ENCODE measurements at regions not wholly inside any gene's neighbourhood (a gene's known extent, or its start where the extent isn't known, plus 50 kb on each side); places are given as distances from the start of the nearest gene placed in this dataset.
A peak's percentile ranks its signal among the peaks of the same experiment; 100 is the strongest.
"Not testable (repeated sequence)": the region's sequence is repeated elsewhere in the genome, so short reads cannot be mapped to it uniquely, and the experiment has no call there.

GRCh38 chr7:41466760-41467384 lies 236.0 kb downstream of the INHBA start:
- DNase-seq (ENCODE audit: low spot score), result no peak

GRCh38 chr7:41465571-41465970 lies 237.3 kb downstream of the INHBA start:
- DNase-seq (ENCODE audit: low spot score), result no peak

- no peak for DNase-seq (ENCODE audit: low spot score)
Measured at GRCh38 chr7:41463770-41464470, 239.0 kb downstream of the INHBA start.

GRCh38 chr7:41459623-41460261 lies 243.1 kb downstream of the INHBA start:
- DNase-seq (ENCODE audit: low spot score), result no peak

DNA sequence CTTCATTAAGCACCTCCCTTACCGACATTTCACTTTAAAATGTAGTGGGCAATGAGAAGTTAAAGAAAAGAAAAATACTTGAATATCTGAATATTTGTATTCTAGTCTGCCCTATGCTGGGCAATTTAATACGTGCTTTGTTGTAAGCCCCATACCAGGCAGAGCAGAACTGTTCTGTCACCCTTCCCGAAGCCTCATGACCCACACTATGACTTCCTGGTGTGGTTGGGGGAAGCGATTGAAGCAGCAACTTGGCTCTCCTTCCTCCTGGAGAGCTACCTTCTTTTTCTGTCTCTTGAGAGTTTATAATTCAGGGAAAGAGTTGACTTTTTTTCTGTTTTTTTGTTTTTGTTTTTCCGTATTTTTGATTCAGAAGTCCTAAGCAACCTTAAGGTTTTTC lies 243.7 kb downstream of the INHBA start:
- no peak for DNase-seq (ENCODE audit: low spot score)

GRCh38 chr7:41457832-41458437 lies 245.0 kb downstream of the INHBA start:
- no peak for DNase-seq (ENCODE audit: low spot score)

GRCh38 chr7:41451826-41452225 lies 251.1 kb downstream of the INHBA start:
- DNase-seq (ENCODE audit: low spot score), result no peak

- no peak for DNase-seq (ENCODE audit: low spot score)
Measured at GRCh38 chr7:41449694-41450093, 253.2 kb downstream of the INHBA start.

DNA sequence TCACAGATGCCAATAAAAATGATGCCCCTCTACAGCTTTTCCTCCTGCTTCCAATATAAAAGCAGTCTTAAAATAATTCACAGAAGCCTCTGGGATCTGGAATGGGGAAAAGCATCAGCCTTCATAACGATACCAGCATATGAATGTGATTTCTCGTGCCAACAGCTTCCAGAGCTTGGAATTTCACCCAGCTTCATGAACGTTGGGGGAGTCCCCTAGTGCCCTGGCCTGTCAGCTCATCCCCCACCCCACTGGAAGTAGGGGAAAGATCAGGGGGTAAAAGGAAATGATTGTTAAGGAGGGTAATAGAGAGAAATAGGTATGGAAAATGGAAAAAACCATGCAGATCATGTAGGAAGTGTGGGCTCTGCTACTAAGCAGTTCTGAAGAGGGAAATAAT lies 253.6 kb downstream of the INHBA start:
- DNase-seq (ENCODE audit: low spot score), result no peak

- no peak for DNase-seq (ENCODE audit: low spot score)
Measured at GRCh38 chr7:41448104-41448503, 254.8 kb downstream of the INHBA start.

- no peak for DNase-seq (ENCODE audit: low spot score)
Measured at GRCh38 chr7:41447450-41448042, 255.3 kb downstream of the INHBA start.

- no peak for DNase-seq (ENCODE audit: low spot score)
Measured at GRCh38 chr7:41446606-41447449, 256.1 kb downstream of the INHBA start.

- DNase-seq (ENCODE audit: low spot score), result no peak
Measured at GRCh38 chr7:41445946-41446345, 256.9 kb downstream of the INHBA start.

DNA sequence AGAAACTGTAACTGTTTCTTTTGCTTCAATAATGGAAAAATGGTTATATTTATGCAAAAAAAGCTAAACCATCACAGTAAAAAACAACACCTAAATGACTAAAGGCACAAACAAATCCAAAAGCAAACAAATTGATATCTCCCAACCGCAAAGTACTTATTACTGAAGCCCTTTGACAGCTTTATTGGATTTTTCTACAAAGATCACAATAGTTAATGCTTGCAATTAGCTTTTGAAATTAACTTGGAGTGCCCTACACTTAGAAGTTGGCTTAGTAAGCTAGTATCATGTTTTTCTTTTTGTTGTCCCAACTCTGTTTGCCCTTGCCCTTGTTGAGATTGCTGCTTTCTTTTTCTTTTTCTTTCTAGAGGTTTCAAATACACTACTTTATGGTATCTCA lies 257.5 kb downstream of the INHBA start:
- no peak for DNase-seq (ENCODE audit: low spot score)

- DNase-seq (ENCODE audit: low spot score), result no peak
Measured at GRCh38 chr7:41439515-41439879, 263.4 kb downstream of the INHBA start.

GRCh38 chr7:41438705-41439514 lies 264.0 kb downstream of the INHBA start:
- no peak for DNase-seq (ENCODE audit: low spot score)

DNA sequence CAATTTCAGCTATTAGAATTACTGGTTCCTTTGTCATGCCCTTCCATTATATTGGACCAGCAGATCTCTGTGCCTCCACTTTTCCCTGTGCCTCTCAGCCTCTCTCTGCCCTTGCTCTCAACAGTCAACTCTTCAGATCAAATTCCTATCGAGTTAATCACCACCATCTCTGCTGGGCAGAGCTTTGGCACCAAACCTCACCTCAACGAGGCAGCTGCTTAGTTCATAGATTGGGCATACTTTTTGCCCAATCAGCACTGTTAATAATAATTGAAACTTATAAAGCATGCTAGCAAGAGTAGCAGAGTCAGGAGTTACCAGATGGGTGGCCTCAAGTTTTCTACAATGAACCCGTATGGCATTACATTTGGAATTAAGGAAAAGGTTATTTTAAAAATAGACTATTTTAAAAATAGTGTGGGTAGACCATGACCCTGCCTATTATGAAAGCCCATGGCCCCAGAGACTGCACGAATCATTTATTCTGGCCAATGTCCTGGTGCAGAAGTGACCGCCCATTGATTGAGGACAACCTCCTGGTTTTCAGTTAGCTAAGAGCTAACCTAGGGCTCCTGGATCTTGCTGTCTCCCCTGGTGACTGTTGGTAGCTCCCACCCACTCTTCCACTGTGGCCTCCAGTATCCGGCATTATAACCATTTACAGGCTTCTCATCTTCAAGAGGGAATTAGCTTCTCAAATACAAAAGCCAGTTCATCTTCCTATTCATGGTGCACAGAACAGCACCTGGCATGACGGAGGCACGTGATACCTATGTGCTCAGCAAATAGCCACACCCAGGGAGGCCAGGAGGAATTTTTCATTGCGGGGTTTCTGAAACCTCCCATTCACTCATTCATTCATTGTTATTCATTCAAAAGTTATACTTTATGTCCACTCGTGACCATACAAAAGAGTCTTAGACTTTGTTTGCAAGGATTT lies 265.4 kb downstream of the INHBA start:
- peak; percentile 53 for DNase-seq (ENCODE audit: low spot score)

- DNase-seq (ENCODE audit: low spot score), result no peak
Measured at GRCh38 chr7:41436139-41436538, 266.8 kb downstream of the INHBA start.

DNA sequence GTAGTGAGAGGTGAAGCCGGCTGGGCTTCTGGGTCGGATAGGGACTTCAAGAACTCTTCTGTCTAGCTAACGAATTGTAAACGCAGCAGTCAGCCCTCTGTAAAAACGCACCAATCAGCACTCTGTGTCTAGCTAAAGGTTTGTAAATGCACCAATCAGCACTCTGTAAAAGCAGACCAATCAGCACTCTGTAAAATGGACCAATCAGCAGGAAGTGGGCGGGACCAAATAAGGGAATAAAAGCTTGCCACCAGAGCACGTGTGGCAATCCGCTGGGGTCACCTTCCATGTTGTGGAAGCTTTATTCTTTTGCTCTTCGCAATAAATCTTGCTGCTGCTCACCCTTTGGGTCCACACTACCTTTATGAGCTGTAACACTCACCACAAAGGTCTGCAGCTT lies 267.9 kb downstream of the INHBA start:
- DNase-seq (ENCODE audit: low spot score), result not testable (repeated sequence)

GRCh38 chr7:41431671-41432070 lies 271.2 kb downstream of the INHBA start:
- DNase-seq (ENCODE audit: low spot score), result no peak
